Tibial nerve (tissue), 4 donors: ENCODE measurements at regions not wholly inside any gene's neighbourhood (a gene's known extent, or its start where the extent isn't known, plus 50 kb on each side); places are given as distances from the start of the nearest gene placed in this dataset.

ENCODE experiments used
- DNase-seq, 2 donors: peaks; one replicate each; pipeline ENCODE4 v3.0.0-alpha.2; 2019; ENCODE audit warnings: low spot score in 2 of 2
- H3K27ac ChIP-seq, 4 donors: fragments of 200-600 bp; sonication (generic) in 3 of 4; one replicate each; pipeline ENCODE4 v1.5.1; 2017 to 2019; ENCODE audit warnings: mild to moderate bottlenecking in 1 of 4
- H3K27me3 ChIP-seq, 2 donors: fragments of 200-600 bp; sonication (generic) in 1 of 2; one replicate each; pipeline versions ENCODE4 v1.5.1 to v1.6.0; 2017 to 2019
- H3K36me3 ChIP-seq, 3 donors: fragments of 200-600 bp; sonication (generic); one replicate each; pipeline ENCODE4 v1.5.1; 2018 to 2019
- H3K4me1 ChIP-seq, 4 donors: fragments of 200-600 bp; sonication (generic) in 3 of 4; one replicate each; pipeline ENCODE4 v1.5.1; 2017 to 2019
- H3K4me3 ChIP-seq, 4 donors: fragments of 200-600 bp; sonication (generic) in 3 of 4; one replicate each; pipeline ENCODE4 v1.5.1; 2017 to 2019; ENCODE audit warnings: mild to moderate bottlenecking in 1 of 4, moderate library complexity in 1 of 4
- H3K9me3 ChIP-seq, 4 donors: fragments of 200-600 bp; sonication (generic) in 3 of 4; one replicate each; pipeline ENCODE4 v1.5.1; 2017 to 2019
- EP300 ChIP-seq, 2 donors: sonication (generic); formaldehyde crosslinking; IDR thresholded peaks; one replicate each; pipeline ENCODE4 v1.6.1; 2017; ENCODE audit warnings: antibody characterized with exemption in 2 of 2, mild to moderate bottlenecking in 1 of 2
- POLR2A ChIP-seq, 2 donors: fragments of 450-650 bp; IDR thresholded peaks; one replicate each; pipeline ENCODE4 v1.6.1; 2017; ENCODE audit warnings: antibody characterized with exemption in 2 of 2, mild to moderate bottlenecking in 2 of 2, moderate library complexity in 2 of 2
- WGBS, 2 donors: methylation state at CpG; one replicate each; pipeline ENCODE4 v1.1.5; 2018; 5-methylcytosine and 5-hydroxymethylcytosine counted together
- TF ChIP-seq, protein P1 (sequence below), 5 experiments: fragments of 200-600 bp in 3 of 5; fragments of 450-650 bp in 2 of 5; sonication (generic) in 3 of 5; IDR thresholded peaks; one replicate each; pipeline ENCODE4 v1.5.1; 2016 to 2019; ENCODE audit warnings: antibody characterized with exemption in 5 of 5, mild to moderate bottlenecking in 3 of 5, moderate library complexity in 2 of 5

DNA sequence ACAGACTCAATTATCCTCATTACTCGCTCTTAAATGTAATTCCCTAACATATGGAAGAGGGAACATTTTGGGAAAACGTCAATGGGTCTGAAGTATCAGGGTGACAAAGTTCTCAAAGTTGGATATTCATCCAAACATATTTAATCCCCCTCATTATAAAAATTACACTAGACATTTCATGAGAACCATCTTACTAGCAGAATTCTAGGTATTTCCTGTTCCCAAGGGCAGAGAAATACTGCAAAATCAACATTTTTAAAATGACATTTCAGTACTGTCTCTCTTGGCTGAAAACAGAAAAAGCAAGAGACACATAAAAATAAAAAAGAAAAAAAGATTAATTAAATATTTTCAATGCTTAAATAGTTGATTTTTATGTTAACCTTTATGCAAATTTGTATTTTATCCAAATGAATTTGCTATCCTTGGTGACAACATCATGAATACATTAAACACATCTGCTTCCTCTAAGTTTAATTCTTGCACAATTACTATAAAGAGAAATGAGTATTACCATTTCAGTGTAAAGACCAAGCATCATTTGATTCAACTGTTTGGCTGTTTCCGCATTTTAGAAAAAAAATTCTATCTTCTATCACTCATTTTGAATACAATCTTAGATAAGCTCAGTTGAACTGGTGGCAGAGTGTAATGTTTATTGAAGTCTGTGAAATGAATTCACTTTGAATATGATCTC lies 114.8 kb upstream of the COL8A1 start:
- no peak for DNase-seq
- WGBS, 2 donors = 79 to 85% methylated on average over 3 of the region's 3 CpGs
- Histone ChIP-seq H3K27me3 (no peaks in the 10 kb centered on the region), H3K27ac (no peak overlapping the region), H3K4me1 (no peaks in the 10 kb centered on the region), H3K9me3 (peaks cover 0 to 4% (median 0%) of the 10 kb centered on the region in 4 donors), H3K36me3 (no peaks in the 10 kb centered on the region), H3K4me3 (no peak overlapping the region)
- TF ChIP-seq POLR2A (IDR thresholded peaks at IDR 0.05) (no peak), EP300 (IDR thresholded peaks at IDR 0.05) (no peak)
- TF ChIP-seq, protein P1, sequence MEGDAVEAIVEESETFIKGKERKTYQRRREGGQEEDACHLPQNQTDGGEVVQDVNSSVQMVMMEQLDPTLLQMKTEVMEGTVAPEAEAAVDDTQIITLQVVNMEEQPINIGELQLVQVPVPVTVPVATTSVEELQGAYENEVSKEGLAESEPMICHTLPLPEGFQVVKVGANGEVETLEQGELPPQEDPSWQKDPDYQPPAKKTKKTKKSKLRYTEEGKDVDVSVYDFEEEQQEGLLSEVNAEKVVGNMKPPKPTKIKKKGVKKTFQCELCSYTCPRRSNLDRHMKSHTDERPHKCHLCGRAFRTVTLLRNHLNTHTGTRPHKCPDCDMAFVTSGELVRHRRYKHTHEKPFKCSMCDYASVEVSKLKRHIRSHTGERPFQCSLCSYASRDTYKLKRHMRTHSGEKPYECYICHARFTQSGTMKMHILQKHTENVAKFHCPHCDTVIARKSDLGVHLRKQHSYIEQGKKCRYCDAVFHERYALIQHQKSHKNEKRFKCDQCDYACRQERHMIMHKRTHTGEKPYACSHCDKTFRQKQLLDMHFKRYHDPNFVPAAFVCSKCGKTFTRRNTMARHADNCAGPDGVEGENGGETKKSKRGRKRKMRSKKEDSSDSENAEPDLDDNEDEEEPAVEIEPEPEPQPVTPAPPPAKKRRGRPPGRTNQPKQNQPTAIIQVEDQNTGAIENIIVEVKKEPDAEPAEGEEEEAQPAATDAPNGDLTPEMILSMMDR (IDR thresholded peaks at IDR 0.05) = no peak

DNA sequence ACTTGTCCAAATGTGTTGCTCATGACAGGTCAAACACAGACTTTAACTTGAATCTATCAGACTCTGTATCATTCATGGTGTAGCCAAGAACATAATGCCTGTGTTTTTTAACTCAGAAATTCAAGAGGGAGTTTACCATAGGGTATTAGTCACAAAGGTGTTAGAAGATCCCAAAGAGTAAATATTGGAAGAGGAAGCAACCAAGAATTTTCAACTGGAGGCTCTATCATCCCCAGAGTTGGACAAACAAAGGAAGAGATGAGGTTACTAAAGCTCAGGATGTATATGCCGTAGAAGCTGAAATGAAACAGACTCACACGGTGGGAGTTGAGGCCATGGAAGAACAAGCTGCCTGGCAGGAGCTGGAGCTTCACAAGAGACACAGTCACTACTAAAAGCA lies 116.2 kb upstream of the COL8A1 start:
- peaks cover 0 to 4% (median 0%) of the 10 kb centered on the region in 4 donors for H3K9me3 ChIP-seq
- no peak for DNase-seq
- WGBS, 2 donors = 93% methylated on average over 2 of the region's 2 CpGs
- H3K27ac ChIP-seq = no peak overlapping the region
- H3K4me1 ChIP-seq = no peaks in the 10 kb centered on the region
- no peaks in the 10 kb centered on the region for H3K36me3 ChIP-seq
- TF ChIP-seq, protein P1 (IDR thresholded peaks at IDR 0.05) = no peak
- TF ChIP-seq EP300 (IDR thresholded peaks at IDR 0.05) = no peak
- no peak for TF ChIP-seq POLR2A (IDR thresholded peaks at IDR 0.05)
- H3K4me3 ChIP-seq = no peak overlapping the region
- H3K27me3 ChIP-seq = no peaks in the 10 kb centered on the region

DNA sequence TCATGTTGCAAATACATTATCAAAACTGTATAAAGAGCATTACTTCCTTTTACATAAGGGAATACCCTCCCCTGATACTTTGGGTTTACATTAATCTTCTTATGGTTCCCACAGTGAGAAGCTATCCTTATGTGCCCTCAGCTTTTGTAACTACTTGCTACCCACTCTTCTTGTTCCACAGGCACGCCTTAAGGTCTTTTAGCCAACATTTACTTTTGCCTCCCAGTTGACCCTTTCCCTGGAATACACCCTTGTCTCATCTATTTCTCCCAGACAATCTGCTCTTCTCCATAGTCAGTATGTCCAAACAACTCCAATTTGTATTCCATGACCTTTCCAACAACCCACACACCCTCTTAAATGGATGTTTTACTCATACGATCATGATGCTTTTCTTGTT lies 116.8 kb upstream of the COL8A1 start:
- Histone ChIP-seq H3K9me3 (peaks cover 0 to 4% (median 0%) of the 10 kb centered on the region in 4 donors), H3K27me3 (no peaks in the 10 kb centered on the region), H3K36me3 (no peaks in the 10 kb centered on the region), H3K4me1 (no peaks in the 10 kb centered on the region), H3K4me3 (no peak overlapping the region), H3K27ac (no peak overlapping the region)
- WGBS, 2 donors = 34 to 51% methylated on average over 2 of the region's 2 CpGs
- TF ChIP-seq POLR2A (IDR thresholded peaks at IDR 0.05) = no peak
- TF ChIP-seq, protein P1 (IDR thresholded peaks at IDR 0.05) = no peak
- no peak for TF ChIP-seq EP300 (IDR thresholded peaks at IDR 0.05)
- DNase-seq = no peak

DNA sequence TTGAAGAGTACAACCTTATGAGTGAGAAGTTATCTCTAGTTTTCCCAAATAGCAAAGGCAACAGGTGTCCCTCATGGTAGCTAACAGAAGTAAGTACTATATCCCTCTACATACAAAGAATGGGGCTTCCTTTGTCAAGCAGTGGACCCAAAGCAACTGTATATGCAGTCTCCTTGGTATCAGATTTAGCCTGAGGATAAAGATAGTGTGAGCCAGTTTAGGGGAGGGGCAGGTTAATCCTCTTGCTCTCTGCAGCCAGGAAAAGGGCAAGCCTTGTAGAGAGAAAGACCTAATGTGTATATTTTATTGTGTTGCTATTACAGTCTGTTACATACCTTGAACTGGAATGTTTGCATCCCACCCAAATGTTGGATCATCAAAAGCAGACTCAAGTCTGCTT lies 117.9 kb upstream of the COL8A1 start:
- H3K4me3 ChIP-seq = no peak overlapping the region
- H3K9me3 ChIP-seq = no peaks in the 10 kb centered on the region
- no peaks in the 10 kb centered on the region for H3K4me1 ChIP-seq
- TF ChIP-seq POLR2A (IDR thresholded peaks at IDR 0.05) = no peak
- TF ChIP-seq, protein P1 (IDR thresholded peaks at IDR 0.05) = no peak
- TF ChIP-seq EP300 (IDR thresholded peaks at IDR 0.05) = no peak
- no peak overlapping the region for H3K27ac ChIP-seq
- no peak for DNase-seq
- no peaks in the 10 kb centered on the region for H3K36me3 ChIP-seq
- no peaks in the 10 kb centered on the region for H3K27me3 ChIP-seq

DNA sequence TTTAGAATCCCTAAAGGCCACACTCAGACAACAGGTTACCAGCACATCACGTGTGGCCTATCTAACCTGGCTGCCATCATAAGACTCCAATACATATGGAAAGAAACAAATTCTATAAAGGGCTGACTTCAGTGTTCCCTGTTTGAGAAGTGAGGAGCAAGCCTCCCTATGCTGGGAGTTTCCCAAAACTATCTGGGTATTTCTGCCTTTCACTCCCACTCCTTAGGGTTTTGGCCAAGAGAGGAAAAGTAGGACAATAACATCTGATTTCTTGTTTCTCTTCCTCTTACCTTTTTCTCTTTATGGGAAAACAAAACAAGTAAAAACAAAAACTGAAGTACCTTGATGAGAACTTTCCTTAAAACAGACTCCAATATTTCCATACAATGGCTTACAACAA lies 121.5 kb upstream of the COL8A1 start:
- Histone ChIP-seq H3K36me3 (no peaks in the 10 kb centered on the region), H3K4me3 (no peak overlapping the region), H3K4me1 (no peaks in the 10 kb centered on the region), H3K27me3 (no peaks in the 10 kb centered on the region), H3K27ac (no peak overlapping the region), H3K9me3 (no peaks in the 10 kb centered on the region)
- TF ChIP-seq POLR2A (IDR thresholded peaks at IDR 0.05) = no peak
- TF ChIP-seq EP300 (IDR thresholded peaks at IDR 0.05) = no peak
- TF ChIP-seq, protein P1 (IDR thresholded peaks at IDR 0.05) = no peak
- no peak for DNase-seq
- WGBS, 2 donors = 96 to 100% methylated on average over 1 of the region's 1 CpG
